Mesenchymal stem cell (in vitro differentiated cells and primary cell): ENCODE measurements at regions not wholly inside any gene's neighbourhood (a gene's known extent, or its start where the extent isn't known, plus 50 kb on each side); places are given as distances from the start of the nearest gene placed in this dataset.
"Not testable (repeated sequence)": the region's sequence is repeated elsewhere in the genome, so short reads cannot be mapped to it uniquely, and the experiment has no call there.

Experiments used
- DNase-seq: peaks from one replicate; pipeline ENCODE4 v3.0.0-alpha.2; 2013
- H2AFZ ChIP-seq: one replicate; pipeline ENCODE4 v1.6.1; 2013; ENCODE audit warnings: low read depth, mild to moderate bottlenecking, control low read depth, inconsistent platforms, low read length, moderate library complexity
- H2AK5ac ChIP-seq: 2 replicates; pipeline ENCODE4 v1.6.1; 2013; ENCODE audit warnings: low read length, moderate library complexity, mild to moderate bottlenecking, inconsistent platforms; ENCODE audit not compliant: severe bottlenecking
- H2BK120ac ChIP-seq: one replicate; pipeline ENCODE4 v1.6.1; 2013; ENCODE audit warnings: low read depth, mild to moderate bottlenecking, inconsistent platforms, low read length, moderate library complexity
- H2BK12ac ChIP-seq, 2 experiments: one replicate each; pipeline ENCODE4 v1.6.1; 2013; ENCODE audit warnings: inconsistent platforms in 2 of 2, low read length in 2 of 2, mild to moderate bottlenecking in 2 of 2, moderate library complexity in 2 of 2, control low read depth in 1 of 2
- H2BK15ac ChIP-seq: one replicate; pipeline ENCODE4 v1.6.1; 2013; ENCODE audit warnings: mild to moderate bottlenecking, low read depth, inconsistent platforms; ENCODE audit not compliant: poor library complexity, severe bottlenecking
- H2BK5ac ChIP-seq: 2 replicates; pipeline ENCODE4 v1.6.1; 2013; ENCODE audit warnings: low read depth, mild to moderate bottlenecking, low read length, control low read depth, inconsistent platforms; ENCODE audit not compliant: poor library complexity, severe bottlenecking
- H3K14ac ChIP-seq, 2 experiments: one replicate each; pipeline ENCODE4 v1.6.1; 2013; ENCODE audit warnings: inconsistent platforms in 2 of 2, low read length in 2 of 2, control low read depth in 1 of 2, mild to moderate bottlenecking in 1 of 2, moderate library complexity in 1 of 2
- H3K18ac ChIP-seq, 2 experiments: one replicate each; pipeline ENCODE4 v1.6.1; 2013; ENCODE audit warnings: inconsistent platforms in 2 of 2, low read length in 2 of 2, control low read depth in 1 of 2, low read depth in 1 of 2, mild to moderate bottlenecking in 1 of 2
- H3K23ac ChIP-seq, 2 experiments: one replicate each; pipeline ENCODE4 v1.6.1; 2013; ENCODE audit warnings: inconsistent platforms in 2 of 2, low read length in 2 of 2, mild to moderate bottlenecking in 2 of 2, moderate library complexity in 2 of 2, control low read depth in 1 of 2
- H3K27ac ChIP-seq: 2 replicates; pipeline ENCODE4 v1.5.1; 2013; ENCODE audit warnings: mild to moderate bottlenecking, moderate library complexity, low read length, control low read depth, inconsistent platforms; ENCODE audit not compliant: poor library complexity, severe bottlenecking
- H3K27me3 ChIP-seq, 2 experiments: 2 replicates each; pipeline versions ENCODE4 v1.6.1 to v1.7.0; 2013; ENCODE audit warnings: low read length in 2 of 2, mild to moderate bottlenecking in 2 of 2, moderate library complexity in 2 of 2, control low read depth in 1 of 2, inconsistent platforms in 1 of 2; ENCODE audit not compliant: control insufficient read depth in 1 of 2, insufficient read depth in 1 of 2
- H3K36me3 ChIP-seq, 2 experiments: 2 replicates each; pipeline versions ENCODE4 v1.6.1 to v1.7.0; 2013; ENCODE audit warnings: low read length in 2 of 2, control low read depth in 1 of 2, inconsistent platforms in 1 of 2, low read depth in 1 of 2, mild to moderate bottlenecking in 1 of 2; ENCODE audit not compliant: insufficient read depth in 2 of 2, control insufficient read depth in 1 of 2
- H3K4ac ChIP-seq, 2 experiments: one replicate each; pipeline ENCODE4 v1.6.1; 2013; ENCODE audit warnings: inconsistent platforms in 2 of 2, low read length in 2 of 2, mild to moderate bottlenecking in 2 of 2, moderate library complexity in 2 of 2, control low read depth in 1 of 2, low read depth in 1 of 2
- H3K4me1 ChIP-seq: 2 replicates; pipeline ENCODE4 v1.6.1; 2013; ENCODE audit warnings: low read depth, low read length, control low read depth; ENCODE audit not compliant: control insufficient read depth, insufficient read depth
- H3K4me2 ChIP-seq: 2 replicates; pipeline ENCODE4 v1.6.1; 2013; ENCODE audit warnings: low read length, mild to moderate bottlenecking, inconsistent platforms; ENCODE audit not compliant: poor library complexity, severe bottlenecking
- H3K4me3 ChIP-seq, 2 experiments: 2 replicates each; pipeline versions ENCODE4 v1.5.1 to v1.7.0; 2013; ENCODE audit warnings: low read length in 2 of 2, mild to moderate bottlenecking in 2 of 2, control low read depth in 1 of 2, low read depth in 1 of 2; ENCODE audit not compliant: insufficient read depth in 1 of 2
- H3K79me1 ChIP-seq: replicated peaks from 2 replicates; pipeline ENCODE4 v1.6.1; 2013; ENCODE audit warnings: mild to moderate bottlenecking, control low read depth, low read length, inconsistent platforms; ENCODE audit not compliant: poor library complexity, severe bottlenecking
- H3K9ac ChIP-seq: 2 replicates; pipeline ENCODE4 v1.7.0; 2013; ENCODE audit warnings: mild to moderate bottlenecking, low read length, moderate library complexity
- H3K9me3 ChIP-seq: 2 replicates; pipeline ENCODE4 v1.7.0; 2013; ENCODE audit warnings: mild to moderate bottlenecking, low read length; ENCODE audit not compliant: control insufficient read depth
- H4K8ac ChIP-seq: one replicate; pipeline ENCODE4 v1.6.1; 2013; ENCODE audit warnings: inconsistent platforms, mild to moderate bottlenecking, low read length, moderate library complexity
- H4K91ac ChIP-seq: one replicate; pipeline ENCODE4 v1.6.1; 2013; ENCODE audit warnings: mild to moderate bottlenecking, low read length, inconsistent platforms
- WGBS: methylation state at CpG from one replicate; pipeline ENCODE4 v1.1.7; 2013; ENCODE audit warnings: mixed read lengths; 5-methylcytosine and 5-hydroxymethylcytosine counted together

DNA sequence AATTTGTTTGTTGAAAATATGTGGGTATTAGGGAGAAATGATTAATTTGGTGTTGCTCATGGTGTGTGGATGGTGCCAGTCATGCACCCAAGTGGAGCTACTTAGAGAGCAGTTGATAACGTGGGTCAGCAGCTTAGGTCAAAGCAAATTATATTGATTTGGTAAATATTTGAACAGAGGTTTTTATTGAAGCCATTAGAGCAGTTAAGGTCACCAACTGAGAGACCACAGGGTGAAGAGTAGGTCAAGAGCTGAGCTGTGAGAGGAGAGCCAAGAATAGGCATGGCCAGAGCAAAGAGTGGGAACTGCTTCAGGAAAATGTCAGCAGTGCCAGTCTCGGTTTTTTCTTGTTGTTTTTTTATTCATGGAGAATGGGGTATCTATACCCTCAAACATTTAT, 97.9 kb downstream of the TMEM168 start:
- no peak overlapping the region for H2BK120ac ChIP-seq
- H2BK15ac ChIP-seq: no peak overlapping the region
- H3K18ac ChIP-seq: no peak overlapping the region
- no peaks in the 10 kb centered on the region for H3K9me3 ChIP-seq
- H3K9ac ChIP-seq: no peak overlapping the region
- H3K14ac ChIP-seq: no peak overlapping the region
- no peak overlapping the region for H2AK5ac ChIP-seq
- no peak for DNase-seq
- no peak overlapping the region for H4K8ac ChIP-seq
- H3K79me1 ChIP-seq: no peaks in the 10 kb centered on the region
- H3K27ac ChIP-seq: no peak overlapping the region
- no peak overlapping the region for H3K4me3 ChIP-seq
- 14% methylated on average over 1 of the region's 2 CpGs for WGBS
- H3K4ac ChIP-seq: no peak overlapping the region
- no peak overlapping the region for H3K23ac ChIP-seq
- no peak overlapping the region for H2AFZ ChIP-seq
- H4K91ac ChIP-seq: no peak overlapping the region
- H3K4me2 ChIP-seq: no peak overlapping the region
- H2BK12ac ChIP-seq: no peak overlapping the region
- H3K27me3 ChIP-seq: no peaks in the 10 kb centered on the region
- no peaks in the 10 kb centered on the region for H3K36me3 ChIP-seq
- H3K4me1 ChIP-seq: no peaks in the 10 kb centered on the region
- no peak overlapping the region for H2BK5ac ChIP-seq

DNA sequence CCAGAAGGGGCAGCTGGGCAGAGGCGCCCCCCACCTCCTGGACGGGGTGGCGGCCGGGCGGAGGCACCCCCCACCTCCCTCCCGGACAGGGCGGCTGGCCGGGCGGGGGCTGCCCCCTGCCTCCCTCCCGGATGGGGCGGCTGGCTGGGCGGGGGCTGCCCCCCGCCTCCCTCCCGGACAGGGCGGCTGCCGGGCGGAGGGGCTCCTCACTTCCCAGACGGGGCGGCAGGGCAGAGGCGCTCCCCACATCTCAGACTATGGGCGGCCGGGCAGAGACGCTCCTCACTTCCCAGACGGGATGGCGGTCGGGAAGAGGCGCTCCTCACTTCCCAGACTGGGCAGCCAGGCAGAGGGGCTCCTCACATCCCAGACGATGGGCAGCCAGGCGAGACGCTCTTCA, 93.0 kb downstream of the TMEM168 start:
- H3K18ac ChIP-seq, H3K9me3 ChIP-seq, H3K4me2 ChIP-seq, H3K4ac ChIP-seq, H3K23ac ChIP-seq, H2BK120ac ChIP-seq, H3K36me3 ChIP-seq, H3K9ac ChIP-seq, H3K4me1 ChIP-seq, H2BK15ac ChIP-seq, H3K27me3 ChIP-seq, H3K79me1 ChIP-seq, H2AK5ac ChIP-seq, DNase-seq, H3K14ac ChIP-seq, H2AFZ ChIP-seq, H2BK5ac ChIP-seq, H4K91ac ChIP-seq, H2BK12ac ChIP-seq, H3K27ac ChIP-seq, H4K8ac ChIP-seq, H3K4me3 ChIP-seq: not testable (repeated sequence)
- WGBS: 96% methylated on average over 26 of the region's 30 CpGs

DNA sequence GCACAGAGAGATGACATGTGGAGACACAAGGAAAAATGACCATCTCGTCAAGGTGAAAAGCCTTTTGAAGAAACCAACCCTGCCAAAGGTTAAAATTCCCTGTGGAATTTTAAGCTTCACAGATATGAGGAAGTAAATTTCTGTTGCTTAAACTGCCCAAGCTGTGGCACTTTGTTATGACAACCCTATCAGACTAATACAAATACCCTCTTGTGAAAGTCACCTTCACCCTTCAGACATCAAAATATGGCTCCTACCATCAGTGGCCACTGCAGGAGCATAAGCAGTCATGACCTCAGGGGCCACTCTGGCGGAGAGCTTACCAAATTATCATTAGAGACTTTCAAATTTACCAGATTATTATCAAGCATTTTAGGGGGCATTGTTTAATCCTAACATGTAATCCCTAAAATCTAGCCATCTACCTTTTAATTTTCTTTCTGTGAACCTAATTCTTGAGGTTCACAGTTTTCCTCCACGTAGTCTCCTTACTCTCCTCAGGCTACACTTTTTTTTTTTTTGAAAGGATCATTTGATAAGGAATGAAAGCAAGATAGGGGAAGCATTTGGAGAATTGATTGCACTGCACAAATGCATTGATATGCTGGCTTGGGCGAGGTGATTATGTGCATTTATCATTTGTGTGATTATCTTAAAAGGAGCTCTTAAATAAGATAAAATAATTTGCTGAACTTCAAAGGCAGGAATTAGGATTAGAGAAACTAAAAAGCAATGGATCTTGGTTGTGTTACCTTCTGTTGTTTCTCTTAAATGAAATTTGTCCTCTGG, 90.3 kb downstream of the TMEM168 start:
- H3K9ac ChIP-seq: no peak overlapping the region
- no peak for DNase-seq
- no peak overlapping the region for H3K23ac ChIP-seq
- H2AK5ac ChIP-seq: no peak overlapping the region
- H2BK15ac ChIP-seq: no peak overlapping the region
- H2BK5ac ChIP-seq: no peak overlapping the region
- 79% methylated on average over 3 of the region's 4 CpGs for WGBS
- no peaks in the 10 kb centered on the region for H3K79me1 ChIP-seq
- H3K36me3 ChIP-seq: no peaks in the 10 kb centered on the region
- H3K27ac ChIP-seq: no peak overlapping the region
- H2BK120ac ChIP-seq: no peak overlapping the region
- no peaks in the 10 kb centered on the region for H3K27me3 ChIP-seq
- H4K8ac ChIP-seq: no peak overlapping the region
- H2BK12ac ChIP-seq: no peak overlapping the region
- H3K14ac ChIP-seq: no peak overlapping the region
- H3K9me3 ChIP-seq: peaks cover 3% of the 10 kb centered on the region
- no peak overlapping the region for H2AFZ ChIP-seq
- no peaks in the 10 kb centered on the region for H3K4me1 ChIP-seq
- no peak overlapping the region for H3K4me2 ChIP-seq
- H3K4me3 ChIP-seq: no peak overlapping the region
- H3K18ac ChIP-seq: no peak overlapping the region
- no peak overlapping the region for H3K4ac ChIP-seq
- H4K91ac ChIP-seq: no peak overlapping the region

DNA sequence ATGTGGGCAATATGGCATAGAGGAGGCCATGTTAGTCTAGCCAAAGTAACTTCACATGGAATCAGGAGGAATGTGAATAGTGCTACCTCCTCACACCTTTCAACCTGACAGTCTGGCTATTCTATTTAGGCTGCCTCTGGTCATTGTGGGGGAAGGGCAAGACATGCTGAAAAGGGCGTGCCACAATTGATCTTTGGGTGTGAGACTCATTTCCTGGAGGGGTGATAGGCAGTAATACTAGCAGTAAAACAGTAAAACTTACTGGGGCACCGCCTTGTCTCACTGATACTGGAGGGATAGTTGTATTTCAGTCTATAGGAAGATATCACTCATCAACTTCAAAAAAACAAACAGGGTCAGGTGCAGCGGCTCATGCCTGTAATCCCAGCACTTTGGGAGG, 88.7 kb downstream of the TMEM168 start:
- no peak overlapping the region for H3K4me3 ChIP-seq
- no peak overlapping the region for H4K91ac ChIP-seq
- H4K8ac ChIP-seq: no peak overlapping the region
- no peak overlapping the region for H3K4me2 ChIP-seq
- DNase-seq: no peak
- H3K9ac ChIP-seq: no peak overlapping the region
- H2BK120ac ChIP-seq: no peak overlapping the region
- peaks cover 3% of the 10 kb centered on the region for H3K9me3 ChIP-seq
- no peak overlapping the region for H3K23ac ChIP-seq
- H3K36me3 ChIP-seq: no peaks in the 10 kb centered on the region
- no peak overlapping the region for H3K18ac ChIP-seq
- no peak overlapping the region for H2AK5ac ChIP-seq
- WGBS: 36% methylated on average over 2 of the region's 3 CpGs
- no peaks in the 10 kb centered on the region for H3K27me3 ChIP-seq
- H2AFZ ChIP-seq: no peak overlapping the region
- H3K14ac ChIP-seq: no peak overlapping the region
- H2BK5ac ChIP-seq: no peak overlapping the region
- no peak overlapping the region for H2BK15ac ChIP-seq
- H2BK12ac ChIP-seq: no peak overlapping the region
- H3K4me1 ChIP-seq: no peaks in the 10 kb centered on the region
- H3K27ac ChIP-seq: no peak overlapping the region
- no peak overlapping the region for H3K4ac ChIP-seq
- H3K79me1 ChIP-seq: no peaks in the 10 kb centered on the region
